Activated T-helper 2 cell treated with anti-CD3 and anti-CD28 coated beads, Interferon-gamma antibody, Interleukin-2, Interleukin-4, amounts not matched to agents 10 μg/mL and 5 μg/mL and 100 μg/mL, durations not matched to agents 14 hours and 24 hours and 36 hours (primary cell): ENCODE measurements at regions not wholly inside any gene's neighbourhood (a gene's known extent, or its start where the extent isn't known, plus 50 kb on each side); places are given as distances from the start of the nearest gene placed in this dataset.

Source experiments
- DNase-seq: peaks from one replicate; pipeline ENCODE4 v3.0.0; 2021; ENCODE audit warnings: low spot score
- H3K27ac Mint-ChIP-seq: one replicate; pipeline ENCODE4 v1.8.0; 2021; ENCODE audit warnings: mixed read lengths
- H3K27me3 Mint-ChIP-seq: one replicate; pipeline ENCODE4 v1.8.0; 2021; ENCODE audit warnings: low read depth, mixed read lengths
- H3K36me3 Mint-ChIP-seq: one replicate; pipeline ENCODE4 v1.8.0; 2021; ENCODE audit warnings: low read depth, mixed read lengths
- H3K4me1 Mint-ChIP-seq: one replicate; pipeline ENCODE4 v1.8.0; 2021; ENCODE audit warnings: low read depth, mixed read lengths
- H3K4me3 Mint-ChIP-seq: one replicate; pipeline ENCODE4 v1.8.0; 2021; ENCODE audit warnings: low read depth, mild to moderate bottlenecking, moderate library complexity, mixed read lengths
- H3K9me3 Mint-ChIP-seq: one replicate; pipeline ENCODE4 v1.8.0; 2021; ENCODE audit warnings: mixed read lengths
- intact Hi-C: fragments of 100-400 bp; cut with micrococcal nuclease; formaldehyde crosslinking; loops from one replicate; pipeline ENCODE4 v1.15.1; 2023

DNA sequence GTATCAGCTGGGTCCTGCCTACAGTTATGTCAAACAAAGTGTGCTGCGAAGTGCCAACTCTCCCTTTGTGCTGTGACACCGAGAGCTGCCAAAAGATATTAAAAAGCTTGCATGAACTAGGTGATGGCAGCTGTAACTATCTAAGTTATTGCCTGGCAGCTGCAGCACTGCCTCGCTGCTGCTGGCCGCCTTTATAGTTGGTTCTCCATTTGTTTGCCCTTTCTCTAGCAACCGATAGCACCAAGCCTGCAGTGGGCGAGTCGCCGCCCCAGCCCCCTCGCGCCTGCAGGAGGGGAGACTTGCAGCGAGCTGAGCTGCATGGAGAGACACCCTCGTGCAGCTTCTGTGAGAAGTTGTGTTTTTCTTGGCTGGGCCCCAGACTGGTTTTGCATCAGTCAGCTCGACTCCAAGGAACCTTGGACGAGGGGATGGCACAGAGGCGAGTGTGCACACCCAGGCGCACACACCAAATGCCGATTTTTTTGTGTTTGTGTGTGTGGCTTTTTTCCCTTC is 330.6 kb downstream of the RPS6KC1 start:
- Mint-ChIP-seq H3K4me3 (no peak overlapping the region), H3K9me3 (no peaks in the 10 kb centered on the region), H3K27ac (no peak overlapping the region), H3K36me3 (no peaks in the 10 kb centered on the region), H3K4me1 (no peaks in the 10 kb centered on the region), H3K27me3 (peaks cover under 1% of the 10 kb centered on the region)
- intact Hi-C loops: no loop called here
- no peak for DNase-seq

DNA sequence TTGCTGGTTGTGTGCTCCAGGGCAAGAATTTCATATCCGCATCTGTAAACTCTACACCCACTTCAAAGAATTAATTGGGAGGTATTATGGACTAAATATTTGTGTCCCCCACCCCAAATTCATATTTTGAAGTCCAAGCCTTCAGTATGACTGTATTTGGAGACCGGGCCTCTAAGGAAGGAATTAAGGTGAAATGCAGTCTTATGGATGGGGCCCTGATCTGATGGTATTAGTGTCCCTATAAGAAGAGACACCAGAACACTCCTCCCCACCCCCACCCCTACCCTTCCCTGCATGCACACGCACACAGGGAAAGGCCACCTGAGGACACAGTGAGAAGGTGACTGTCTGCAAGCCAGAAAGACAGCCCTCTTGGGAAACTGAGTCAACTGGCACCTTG is 332.4 kb downstream of the RPS6KC1 start:
- Mint-ChIP-seq H3K27ac (no peak overlapping the region), H3K4me3 (no peak overlapping the region), H3K9me3 (no peaks in the 10 kb centered on the region), H3K4me1 (no peaks in the 10 kb centered on the region), H3K27me3 (no peaks in the 10 kb centered on the region), H3K36me3 (no peaks in the 10 kb centered on the region)
- intact Hi-C loops: no loop called here
- DNase-seq: no peak

DNA sequence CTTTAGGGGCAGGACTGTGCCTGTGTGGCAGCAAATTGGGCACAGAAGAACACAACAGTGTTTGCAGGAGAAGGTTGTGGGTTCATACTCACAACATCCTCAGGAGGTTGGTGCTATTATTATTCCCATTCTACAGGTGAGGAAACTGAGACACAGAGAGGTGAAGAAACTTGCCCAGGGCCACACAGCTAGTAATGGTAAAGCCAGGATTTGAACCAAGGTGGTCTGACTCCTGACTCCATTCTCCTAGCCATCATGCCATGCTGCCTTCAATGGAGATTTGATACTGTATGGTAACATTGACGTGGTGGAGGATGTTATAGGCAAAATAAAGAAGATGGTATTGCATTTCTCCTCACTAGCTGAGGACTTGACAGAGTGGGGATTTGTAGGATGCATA is 334.2 kb downstream of the RPS6KC1 start:
- Mint-ChIP-seq H3K9me3 (no peaks in the 10 kb centered on the region), H3K4me3 (no peak overlapping the region), H3K27me3 (no peaks in the 10 kb centered on the region), H3K27ac (no peak overlapping the region), H3K4me1 (no peaks in the 10 kb centered on the region), H3K36me3 (no peaks in the 10 kb centered on the region)
- intact Hi-C loops: no loop called here
- no peak for DNase-seq

DNA sequence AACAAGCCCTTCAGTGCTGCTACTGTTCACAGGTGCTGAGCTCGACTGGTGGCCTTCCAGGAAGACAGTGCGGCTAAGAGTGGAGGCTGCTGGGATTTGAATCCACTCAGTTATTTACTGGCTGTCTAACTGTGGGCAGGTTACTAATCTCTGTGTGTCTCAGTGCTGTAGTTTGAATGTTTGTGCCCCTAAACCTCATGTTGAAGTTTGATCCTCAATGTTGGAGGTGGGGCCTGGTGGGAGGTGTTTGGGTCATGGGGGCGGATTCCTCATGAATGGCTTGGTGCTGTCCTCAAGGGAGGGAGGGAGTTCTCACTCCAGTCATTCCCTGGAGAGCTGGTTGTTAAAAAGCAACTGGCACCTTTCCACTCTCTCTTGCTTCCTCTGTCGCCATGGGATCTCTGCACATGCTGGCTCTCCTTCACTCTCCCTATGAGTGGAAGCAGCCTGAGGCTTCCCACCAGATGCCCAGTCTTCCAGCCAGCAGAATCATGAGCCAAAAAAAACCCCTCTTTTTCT is 334.8 kb downstream of the RPS6KC1 start:
- H3K9me3 Mint-ChIP-seq: no peaks in the 10 kb centered on the region
- H3K27me3 Mint-ChIP-seq: no peaks in the 10 kb centered on the region
- no peak for DNase-seq
- no peak overlapping the region for H3K27ac Mint-ChIP-seq
- H3K4me3 Mint-ChIP-seq: no peak overlapping the region
- H3K36me3 Mint-ChIP-seq: no peaks in the 10 kb centered on the region
- no peaks in the 10 kb centered on the region for H3K4me1 Mint-ChIP-seq
- intact Hi-C loops: no loop called here

DNA sequence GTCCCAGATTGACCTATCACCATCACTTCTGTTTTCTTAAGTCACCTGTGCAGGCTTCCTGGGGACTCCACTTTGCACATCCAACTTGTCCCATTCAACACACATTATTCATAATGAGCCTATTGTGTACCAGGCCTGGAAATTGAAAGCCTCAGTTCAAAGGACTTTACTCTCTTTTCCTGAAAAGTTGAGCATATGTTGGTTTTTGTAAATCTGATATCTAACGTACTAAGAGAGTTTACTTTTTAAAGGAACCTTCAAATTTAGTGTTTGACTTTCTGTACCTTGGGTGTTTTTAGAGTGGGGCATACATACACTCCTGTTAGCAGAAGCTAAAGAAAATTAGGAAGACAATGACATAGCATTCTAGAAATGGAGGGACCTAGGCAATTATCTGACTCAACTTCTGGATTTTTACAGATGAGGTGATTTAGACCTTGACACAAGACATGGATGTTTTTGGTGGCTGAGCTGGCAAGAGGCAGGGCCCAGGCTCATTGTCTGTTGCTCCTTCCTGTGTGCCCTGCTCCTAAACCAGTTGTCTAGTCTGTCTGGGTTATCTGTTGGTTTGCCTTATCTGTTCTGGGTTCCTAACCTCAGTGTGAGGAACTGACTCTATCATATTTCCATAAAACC is 336.5 kb downstream of the RPS6KC1 start:
- intact Hi-C loops: no loop called here
- Mint-ChIP-seq H3K4me3 (no peak overlapping the region), H3K36me3 (no peaks in the 10 kb centered on the region), H3K4me1 (no peaks in the 10 kb centered on the region), H3K27me3 (no peaks in the 10 kb centered on the region), H3K9me3 (no peaks in the 10 kb centered on the region), H3K27ac (no peak overlapping the region)
- no peak for DNase-seq

DNA sequence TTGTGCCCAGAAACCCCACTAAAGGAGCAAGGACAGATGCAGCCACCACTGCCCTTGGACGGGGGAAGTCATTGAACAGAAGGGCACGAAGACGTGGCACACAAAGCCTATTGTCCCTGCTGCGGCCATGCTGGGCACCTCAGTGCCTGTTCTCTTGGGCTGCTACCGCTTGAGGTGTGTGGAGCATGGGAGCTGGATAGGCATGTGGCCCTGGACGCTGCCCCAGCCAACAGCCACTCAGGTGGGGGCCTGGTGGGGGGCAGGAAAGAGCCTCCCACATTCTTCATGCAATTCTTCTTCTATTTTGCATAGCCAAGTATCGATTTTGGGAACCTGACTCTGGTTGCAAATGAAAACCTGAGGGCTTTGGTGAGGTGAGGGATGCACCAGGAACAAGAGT is 337.2 kb downstream of the RPS6KC1 start:
- intact Hi-C loops: no loop called here

DNA sequence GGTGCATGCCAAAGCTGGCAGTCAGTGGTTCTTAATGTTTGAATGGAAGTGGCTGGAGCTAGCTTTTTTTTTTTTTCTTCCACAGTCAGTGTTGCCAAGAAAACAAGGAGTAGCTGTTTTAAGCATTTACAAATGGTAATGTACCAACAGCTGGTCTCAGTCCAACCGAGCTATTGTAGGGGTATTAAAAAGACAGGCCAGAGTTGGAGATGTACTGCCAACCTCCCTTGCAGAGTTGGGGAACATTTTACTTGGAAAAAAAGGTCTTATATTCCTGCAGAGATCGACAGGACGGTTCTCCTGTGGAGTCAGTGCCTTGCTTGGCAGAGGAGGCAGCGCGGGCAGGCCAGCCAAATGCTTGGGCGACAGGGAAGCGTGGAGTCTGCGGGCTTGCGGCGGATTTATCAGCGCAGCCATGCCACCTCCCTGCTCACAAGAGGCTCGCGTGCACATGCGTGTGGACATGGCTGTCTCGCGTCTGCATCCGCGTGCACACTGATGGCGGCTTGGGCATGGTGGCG is 338.1 kb downstream of the RPS6KC1 start:
- H3K27me3 Mint-ChIP-seq: no peaks in the 10 kb centered on the region
- DNase-seq: no peak
- intact Hi-C loops: no loop called here
- H3K4me1 Mint-ChIP-seq: no peaks in the 10 kb centered on the region
- H3K27ac Mint-ChIP-seq: no peak overlapping the region
- H3K36me3 Mint-ChIP-seq: no peaks in the 10 kb centered on the region
- no peak overlapping the region for H3K4me3 Mint-ChIP-seq
- no peaks in the 10 kb centered on the region for H3K9me3 Mint-ChIP-seq

More for the DNA sequence above, 337.2 kb downstream of the RPS6KC1 start:
- Mint-ChIP-seq H3K36me3 (no peaks in the 10 kb centered on the region), H3K27ac (no peak overlapping the region), H3K9me3 (no peaks in the 10 kb centered on the region), H3K4me3 (no peak overlapping the region), H3K4me1 (no peaks in the 10 kb centered on the region), H3K27me3 (no peaks in the 10 kb centered on the region)
- DNase-seq: no peak

DNA sequence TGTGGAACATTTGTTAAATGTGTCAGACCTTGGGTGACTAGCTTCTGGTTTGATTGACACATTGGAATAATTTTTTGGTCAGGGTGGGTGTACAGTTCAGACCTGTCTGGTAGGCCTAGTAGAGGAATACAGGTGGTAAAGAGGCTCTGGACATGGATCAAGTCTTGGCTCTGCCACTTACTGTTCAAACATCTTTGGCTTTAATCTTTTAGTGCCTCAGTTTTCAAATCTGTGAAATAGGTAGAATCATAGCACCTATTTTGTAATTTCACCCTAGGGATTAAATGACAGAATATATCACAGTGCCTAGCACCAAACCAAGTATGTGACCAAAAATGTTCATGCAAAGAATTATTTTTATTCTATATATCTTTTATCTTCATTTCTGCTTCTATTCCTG is 340.4 kb downstream of the RPS6KC1 start:
- no peaks in the 10 kb centered on the region for H3K4me1 Mint-ChIP-seq
- no peaks in the 10 kb centered on the region for H3K36me3 Mint-ChIP-seq
- H3K4me3 Mint-ChIP-seq: no peak overlapping the region
- intact Hi-C loops: no loop called here
- no peaks in the 10 kb centered on the region for H3K27me3 Mint-ChIP-seq
- no peak for DNase-seq
- H3K9me3 Mint-ChIP-seq: no peaks in the 10 kb centered on the region
- H3K27ac Mint-ChIP-seq: no peak overlapping the region

DNA sequence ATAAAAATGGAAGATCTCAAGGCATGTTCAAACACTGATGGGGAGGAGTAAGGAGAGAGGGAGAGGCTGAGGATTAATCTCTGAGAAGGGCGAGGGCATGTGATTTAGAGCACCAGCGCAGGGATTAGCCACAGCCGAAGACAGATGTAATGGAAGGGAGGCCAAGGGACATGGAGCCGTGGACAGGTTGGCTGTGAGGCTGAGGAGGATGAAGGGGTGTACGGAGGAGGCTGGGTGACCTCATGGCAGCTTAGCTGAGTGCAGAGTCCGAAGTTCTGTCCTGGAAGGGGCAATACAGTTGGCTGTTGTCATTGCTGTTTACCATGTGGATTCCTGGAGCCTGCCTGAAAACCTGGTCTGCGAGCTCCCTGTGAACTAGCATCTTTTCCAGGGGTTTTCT is 342.8 kb downstream of the RPS6KC1 start:
- no peak overlapping the region for H3K27ac Mint-ChIP-seq

DNA sequence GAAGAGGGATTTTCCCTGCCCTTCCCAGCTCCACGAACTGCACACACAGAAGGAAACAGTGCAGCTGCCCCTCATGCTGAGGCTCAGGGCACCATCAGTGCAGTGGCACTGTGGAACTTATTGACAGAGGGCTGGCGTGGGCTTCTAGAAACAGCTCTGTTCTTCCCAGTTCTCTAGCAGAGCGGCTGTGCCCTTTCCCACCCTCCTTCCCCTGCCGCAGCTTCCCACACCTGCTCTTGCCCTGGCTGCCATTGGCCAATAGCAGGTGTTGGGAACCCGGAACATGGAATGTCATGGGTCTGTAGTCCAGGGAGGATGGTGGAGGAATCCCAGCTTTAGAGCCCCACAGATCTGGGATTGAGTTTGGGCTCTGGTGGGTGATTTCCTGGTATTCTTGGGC is 343.8 kb downstream of the RPS6KC1 start:
- no peaks in the 10 kb centered on the region for H3K4me1 Mint-ChIP-seq
- H3K27me3 Mint-ChIP-seq: no peaks in the 10 kb centered on the region
- no peak overlapping the region for H3K4me3 Mint-ChIP-seq
- intact Hi-C loops: no loop called here
- DNase-seq: no peak
- H3K9me3 Mint-ChIP-seq: no peaks in the 10 kb centered on the region
- no peak overlapping the region for H3K27ac Mint-ChIP-seq
- no peaks in the 10 kb centered on the region for H3K36me3 Mint-ChIP-seq

More for the DNA sequence above, 342.8 kb downstream of the RPS6KC1 start:
- H3K27me3 Mint-ChIP-seq: no peaks in the 10 kb centered on the region
- H3K4me3 Mint-ChIP-seq: no peak overlapping the region
- no peaks in the 10 kb centered on the region for H3K9me3 Mint-ChIP-seq
- H3K4me1 Mint-ChIP-seq: no peaks in the 10 kb centered on the region
- no peak for DNase-seq
- no peaks in the 10 kb centered on the region for H3K36me3 Mint-ChIP-seq
- intact Hi-C loops: no loop called here

DNA sequence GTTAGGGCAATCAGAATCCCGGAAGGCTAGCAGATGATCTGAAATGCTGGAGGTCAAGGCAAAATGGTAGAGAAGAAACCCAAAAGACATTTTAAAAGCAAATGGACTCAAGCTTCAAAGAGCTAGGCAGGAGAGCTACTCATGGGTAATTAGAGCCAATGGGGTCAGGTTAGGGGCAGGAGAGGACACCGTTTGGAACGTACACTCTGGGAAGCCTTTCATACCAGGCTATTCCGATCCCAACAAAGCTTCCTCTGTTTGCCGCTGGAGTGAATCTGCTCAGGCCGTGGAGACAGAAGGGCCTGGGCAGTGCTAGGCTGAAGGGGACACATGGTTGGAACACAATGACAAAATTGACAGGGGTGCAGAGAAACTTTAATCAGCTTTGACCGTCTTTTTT is 346.6 kb downstream of the RPS6KC1 start:
- Mint-ChIP-seq H3K4me1 (no peaks in the 10 kb centered on the region), H3K4me3 (no peak overlapping the region), H3K36me3 (no peaks in the 10 kb centered on the region), H3K9me3 (no peaks in the 10 kb centered on the region), H3K27me3 (no peaks in the 10 kb centered on the region), H3K27ac (no peak overlapping the region)
- intact Hi-C loops: no loop called here
- no peak for DNase-seq

DNA sequence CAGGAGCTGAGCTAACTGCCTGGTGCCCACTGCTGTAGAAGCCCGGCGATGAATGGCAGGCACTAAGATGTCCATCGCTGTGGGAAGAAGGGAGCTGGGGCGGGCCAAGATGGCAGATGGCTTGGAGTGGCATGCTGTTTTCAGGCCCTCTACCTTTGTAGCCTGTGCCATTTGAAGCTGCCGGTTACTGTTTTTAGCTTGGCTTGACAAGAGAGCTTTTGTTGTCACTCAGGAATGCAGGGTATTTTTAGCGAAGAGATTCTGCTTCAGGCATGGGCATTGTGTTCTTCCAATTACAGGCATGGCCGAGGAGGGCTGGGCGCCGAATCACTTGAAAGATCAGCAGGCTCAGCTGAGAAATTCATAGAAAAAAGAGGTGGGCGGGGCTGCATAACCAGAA is 348.7 kb downstream of the RPS6KC1 start:
- intact Hi-C loops: no loop called here
- no peaks in the 10 kb centered on the region for H3K4me1 Mint-ChIP-seq
- H3K27ac Mint-ChIP-seq: no peak overlapping the region
- H3K27me3 Mint-ChIP-seq: no peaks in the 10 kb centered on the region
- H3K9me3 Mint-ChIP-seq: no peaks in the 10 kb centered on the region
- DNase-seq: no peak
- no peaks in the 10 kb centered on the region for H3K36me3 Mint-ChIP-seq
- no peak overlapping the region for H3K4me3 Mint-ChIP-seq

DNA sequence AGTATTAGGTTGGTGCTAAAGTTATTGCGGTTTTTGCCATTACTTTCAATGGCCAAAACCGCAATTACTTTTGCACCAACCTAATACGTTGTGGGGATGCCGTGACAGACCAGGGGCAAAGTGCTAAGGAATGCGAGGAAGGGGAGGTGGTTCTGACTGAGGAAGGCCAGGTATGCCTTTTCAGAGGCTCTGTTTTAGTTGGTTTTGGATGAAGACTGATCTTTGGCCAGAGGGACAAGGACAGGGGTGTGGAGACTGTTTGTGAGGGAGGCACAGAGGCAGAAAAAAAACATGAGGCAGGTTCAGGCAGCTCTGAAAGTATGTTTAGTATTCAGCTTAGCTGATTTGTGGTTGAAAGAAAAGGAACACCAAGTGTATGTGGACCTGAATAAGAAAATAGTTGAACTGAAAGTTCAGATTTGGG is 358.2 kb downstream of the RPS6KC1 start:
- H3K9me3 Mint-ChIP-seq: no peaks in the 10 kb centered on the region
- no peaks in the 10 kb centered on the region for H3K4me1 Mint-ChIP-seq
- intact Hi-C loops: no loop called here
- H3K27ac Mint-ChIP-seq: no peak overlapping the region
- H3K27me3 Mint-ChIP-seq: no peaks in the 10 kb centered on the region
- H3K4me3 Mint-ChIP-seq: no peak overlapping the region
- no peak for DNase-seq
- no peaks in the 10 kb centered on the region for H3K36me3 Mint-ChIP-seq
